Small intestine (tissue), 7 donors: ENCODE measurements at regions not wholly inside any gene's neighbourhood (a gene's known extent, or its start where the extent isn't known, plus 50 kb on each side); places are given as distances from the start of the nearest gene placed in this dataset.
A peak's percentile ranks its signal among the peaks of the same experiment; 100 is the strongest.

Source experiments
- DNase-seq, 2 donors: peaks; one replicate each; pipeline versions ENCODE4 v3.0.0 to v3.0.0-alpha.2; 2013
- FAIRE-seq: peaks from 2 replicates; lab custom pipeline; 2012; peaks lifted over from hg19 to GRCh38; lab: Jason Lieb, UNC
- H3K27ac ChIP-seq, 3 donors: one replicate each; pipeline ENCODE4 v1.5.1; 2013; ENCODE audit warnings: low read length in 2 of 3, mild to moderate bottlenecking in 2 of 3, control low read depth in 1 of 3, inconsistent platforms in 1 of 3, low read depth in 1 of 3, moderate library complexity in 1 of 3
- H3K27me3 ChIP-seq, 3 donors: one replicate each; pipeline ENCODE4 v1.6.1; 2013; ENCODE audit warnings: low read length in 3 of 3, inconsistent platforms in 1 of 3; ENCODE audit not compliant: control insufficient read depth in 3 of 3, insufficient read depth in 3 of 3
- H3K36me3 ChIP-seq, 3 donors: one replicate each; pipeline ENCODE4 v1.6.1; 2013; ENCODE audit warnings: low read length in 3 of 3, inconsistent platforms in 1 of 3, low read depth in 1 of 3, mild to moderate bottlenecking in 1 of 3, moderate library complexity in 1 of 3; ENCODE audit not compliant: control insufficient read depth in 3 of 3, insufficient read depth in 2 of 3
- H3K4me1 ChIP-seq, 3 donors: one replicate each; pipeline ENCODE4 v1.6.1; 2013; ENCODE audit warnings: low read length in 2 of 3, inconsistent platforms in 1 of 3, low read depth in 1 of 3, mild to moderate bottlenecking in 1 of 3, moderate library complexity in 1 of 3; ENCODE audit not compliant: control insufficient read depth in 3 of 3, insufficient read depth in 2 of 3
- H3K4me3 ChIP-seq, 3 donors: one replicate each; pipeline ENCODE4 v1.5.1; 2013; ENCODE audit warnings: low read length in 3 of 3, control low read depth in 1 of 3, inconsistent platforms in 1 of 3, low read depth in 1 of 3, mild to moderate bottlenecking in 1 of 3, moderate library complexity in 1 of 3
- H3K9me3 ChIP-seq, 2 donors: one replicate each; pipeline ENCODE4 v1.6.1; 2013; ENCODE audit warnings: low read depth in 1 of 2, low read length in 1 of 2; ENCODE audit not compliant: control insufficient read depth in 2 of 2, insufficient read depth in 1 of 2
- WGBS, 3 donors: extraction: QIAGEN DNeasy Blood & Tissue Kit; methylation state at CpG; one replicate each; pipeline ENCODE4 v1.1.7; 2013; 5-methylcytosine and 5-hydroxymethylcytosine counted together
- donor health status: healthy with polysubstance abuse.
- donor health status: control.
- donor health status: control.
- donor health status: Bipolar disorder and iron deficiency.
- donor health status: healthy.

GRCh38 chr12:41709463-41710285, 435.0 kb downstream of the GXYLT1 start:
- DNase-seq: peak in 1 of 2 donors; percentile 13
- no peaks in the 10 kb centered on the region for H3K36me3 ChIP-seq
- H3K27me3 ChIP-seq: no peaks in the 10 kb centered on the region
- no peak for FAIRE-seq
- WGBS, 3 donors: 26 to 38% (median 27%) methylated on average over 5 of the region's 5 CpGs
- H3K4me3 ChIP-seq: no peak overlapping the region
- no peaks in the 10 kb centered on the region for H3K9me3 ChIP-seq
- H3K27ac ChIP-seq: no peak overlapping the region
- no peaks in the 10 kb centered on the region for H3K4me1 ChIP-seq

- no peaks in the 10 kb centered on the region for H3K9me3 ChIP-seq
- FAIRE-seq (no peak), DNase-seq (no peak)
- 21 to 52% (median 37%) methylated on average over 3 of the region's 3 CpGs for WGBS, 3 donors
- H3K27ac ChIP-seq: no peak overlapping the region
- no peak overlapping the region for H3K4me3 ChIP-seq
- H3K4me1 ChIP-seq: no peaks in the 10 kb centered on the region
- no peaks in the 10 kb centered on the region for H3K27me3 ChIP-seq
- H3K36me3 ChIP-seq: no peaks in the 10 kb centered on the region
Observed at GRCh38 chr12:41709012-41709411, 435.7 kb downstream of the GXYLT1 start.

GRCh38 chr12:41706376-41706775, 438.3 kb downstream of the GXYLT1 start:
- Histone ChIP-seq H3K9me3 (no peaks in the 10 kb centered on the region), H3K4me3 (no peak overlapping the region), H3K27me3 (no peaks in the 10 kb centered on the region), H3K36me3 (no peaks in the 10 kb centered on the region), H3K4me1 (no peaks in the 10 kb centered on the region), H3K27ac (no peak overlapping the region)
- WGBS, 3 donors: 52 to 69% (median 58%) methylated on average over 1 of the region's 1 CpG
- no peak for DNase-seq
- no peak for FAIRE-seq

DNA sequence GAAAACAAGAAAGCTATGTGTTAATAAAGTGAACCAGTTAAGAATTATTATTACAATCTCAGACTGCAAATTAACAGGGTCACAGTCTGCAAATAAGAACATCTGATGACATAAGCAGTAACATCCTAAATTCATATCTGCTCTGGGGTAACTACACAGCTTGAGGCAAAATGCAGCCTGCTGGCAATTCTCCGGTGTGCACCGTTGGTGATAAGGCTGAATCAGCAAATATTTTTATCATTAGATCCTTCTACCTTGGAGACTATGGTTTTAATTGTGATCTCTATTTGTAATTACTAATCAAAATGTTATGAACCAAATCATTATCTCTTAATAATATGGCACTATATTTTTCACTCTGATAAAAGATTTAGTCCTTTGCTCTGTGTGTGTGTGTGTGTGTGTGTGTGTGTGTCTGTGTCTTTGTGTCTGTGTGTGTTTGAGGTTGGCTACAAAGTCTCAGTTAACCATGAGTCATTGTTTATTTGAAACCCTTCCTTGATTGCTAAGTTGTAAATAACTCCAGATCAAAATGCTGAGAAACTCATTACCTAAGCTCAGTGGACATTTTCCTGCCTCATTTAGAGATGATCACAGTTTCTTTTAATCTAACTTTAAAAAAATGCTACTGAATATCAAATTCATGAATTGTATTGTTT, 442.6 kb downstream of the GXYLT1 start:
- Histone ChIP-seq H3K27me3 (no peaks in the 10 kb centered on the region), H3K36me3 (no peaks in the 10 kb centered on the region), H3K4me1 (no peaks in the 10 kb centered on the region), H3K27ac (no peak overlapping the region), H3K9me3 (no peaks in the 10 kb centered on the region), H3K4me3 (no peak overlapping the region)
- DNase-seq (no peak), FAIRE-seq (no peak)
- 21 to 48% (median 24%) methylated on average over 2 of the region's 2 CpGs for WGBS, 3 donors

GRCh38 chr12:41700940-41701339, 443.7 kb downstream of the GXYLT1 start:
- no peak overlapping the region for H3K27ac ChIP-seq
- FAIRE-seq: no peak

GRCh38 chr12:41699658-41700057, 445.0 kb downstream of the GXYLT1 start:
- Histone ChIP-seq H3K27me3 (no peaks in the 10 kb centered on the region), H3K27ac (no peak overlapping the region), H3K9me3 (no peaks in the 10 kb centered on the region), H3K36me3 (no peaks in the 10 kb centered on the region), H3K4me3 (no peak overlapping the region), H3K4me1 (no peaks in the 10 kb centered on the region)
- FAIRE-seq (no peak), DNase-seq (no peak)
- 87 to 92% (median 88%) methylated on average over 3 of the region's 3 CpGs for WGBS, 3 donors

More at GRCh38 chr12:41700940-41701339, 443.7 kb downstream of the GXYLT1 start:
- H3K4me1 ChIP-seq: no peaks in the 10 kb centered on the region
- no peaks in the 10 kb centered on the region for H3K9me3 ChIP-seq
- 66 to 83% (median 69%) methylated on average over 4 of the region's 4 CpGs for WGBS, 3 donors
- no peak for DNase-seq
- H3K4me3 ChIP-seq: no peak overlapping the region
- no peaks in the 10 kb centered on the region for H3K27me3 ChIP-seq
- no peaks in the 10 kb centered on the region for H3K36me3 ChIP-seq

- H3K27me3 ChIP-seq: no peaks in the 10 kb centered on the region
- no peaks in the 10 kb centered on the region for H3K36me3 ChIP-seq
- no peaks in the 10 kb centered on the region for H3K9me3 ChIP-seq
- H3K27ac ChIP-seq: no peak overlapping the region
- FAIRE-seq (no peak), DNase-seq (no peak)
- 56 to 71% (median 59%) methylated on average over 2 of the region's 2 CpGs for WGBS, 3 donors
- H3K4me3 ChIP-seq: no peak overlapping the region
- H3K4me1 ChIP-seq: no peaks in the 10 kb centered on the region
Observed at GRCh38 chr12:41697161-41697560, 447.5 kb downstream of the GXYLT1 start.

GRCh38 chr12:41684997-41685396, 459.7 kb downstream of the GXYLT1 start:
- H3K27me3 ChIP-seq: no peaks in the 10 kb centered on the region
- H3K4me1 ChIP-seq: no peaks in the 10 kb centered on the region
- H3K27ac ChIP-seq: no peak overlapping the region
- no peak for DNase-seq
- H3K4me3 ChIP-seq: no peak overlapping the region
- H3K9me3 ChIP-seq: no peaks in the 10 kb centered on the region
- no peak for FAIRE-seq
- no peaks in the 10 kb centered on the region for H3K36me3 ChIP-seq
